Stimulated activated CD8-positive, alpha-beta memory T cell treated with anti-CD3 and anti-CD28 coated beads, Interleukin-7, amount 100 ng/mL, for 24 hours (primary cell): ENCODE measurements at regions not wholly inside any gene's neighbourhood (a gene's known extent, or its start where the extent isn't known, plus 50 kb on each side); places are given as distances from the start of the nearest gene placed in this dataset.

Experiments used
- DNase-seq: peaks from one replicate; pipeline ENCODE4 v3.0.0-alpha.2; 2020; ENCODE audit warnings: low read depth

GRCh38 chr4:178784491-178784890, 1342.3 kb upstream of the AGA start:
- DNase-seq = no peak

- DNase-seq = no peak
Measured at GRCh38 chr4:178789279-178789678, 1347.0 kb upstream of the AGA start.

- DNase-seq = no peak
Measured at GRCh38 chr4:178799204-178799603, 1357.0 kb upstream of the AGA start.

- no peak for DNase-seq
Measured at GRCh38 chr4:178808106-178808505, 1365.9 kb upstream of the AGA start.

GRCh38 chr4:178809921-178810320, 1367.7 kb upstream of the AGA start:
- no peak for DNase-seq

GRCh38 chr4:178811356-178811755, 1369.1 kb upstream of the AGA start:
- DNase-seq = no peak

GRCh38 chr4:178812866-178813265, 1370.6 kb upstream of the AGA start:
- DNase-seq = no peak

GRCh38 chr4:178814908-178815307, 1372.7 kb upstream of the AGA start:
- no peak for DNase-seq

- no peak for DNase-seq
Measured at GRCh38 chr4:178823673-178824295, 1381.5 kb upstream of the AGA start.

- no peak for DNase-seq
Measured at GRCh38 chr4:178836865-178837264, 1394.6 kb upstream of the AGA start.

GRCh38 chr4:178838776-178839175, 1396.5 kb upstream of the AGA start:
- DNase-seq = no peak

GRCh38 chr4:178856139-178856800, 1414.0 kb upstream of the AGA start:
- no peak for DNase-seq

GRCh38 chr4:178871476-178871875, 1429.2 kb upstream of the AGA start:
- no peak for DNase-seq

- no peak for DNase-seq
Measured at GRCh38 chr4:178881937-178882336, 1439.7 kb upstream of the AGA start.

GRCh38 chr4:178894126-178894525, 1451.9 kb upstream of the AGA start:
- no peak for DNase-seq

- no peak for DNase-seq
Measured at GRCh38 chr4:178899084-178899483, 1456.8 kb upstream of the AGA start.

GRCh38 chr4:178917756-178918155, 1475.5 kb upstream of the AGA start:
- no peak for DNase-seq

- DNase-seq = no peak
Measured at GRCh38 chr4:178937130-178937529, 1494.9 kb upstream of the AGA start.

GRCh38 chr4:178941975-178942374, 1499.7 kb upstream of the AGA start:
- no peak for DNase-seq

- DNase-seq = no peak
Measured at GRCh38 chr4:178953447-178954120, 1511.3 kb upstream of the AGA start.

- DNase-seq = no peak
Measured at GRCh38 chr4:178955614-178956013, 1513.4 kb upstream of the AGA start.

- DNase-seq = no peak
Measured at GRCh38 chr4:178958725-178959440, 1516.6 kb upstream of the AGA start.
